DMS 273 (cell line): ENCODE measurements at regions not wholly inside any gene's neighbourhood (a gene's known extent, or its start where the extent isn't known, plus 50 kb on each side); places are given as distances from the start of the nearest gene placed in this dataset.
"Not testable (repeated sequence)": the region's sequence is repeated elsewhere in the genome, so short reads cannot be mapped to it uniquely, and the experiment has no call there.

Experiments used
- DNase-seq: peaks from one replicate; lab custom pipeline; 2025; ENCODE audit not compliant: unreplicated experiment; lab: John Stamatoyannopoulos, UW

DNA sequence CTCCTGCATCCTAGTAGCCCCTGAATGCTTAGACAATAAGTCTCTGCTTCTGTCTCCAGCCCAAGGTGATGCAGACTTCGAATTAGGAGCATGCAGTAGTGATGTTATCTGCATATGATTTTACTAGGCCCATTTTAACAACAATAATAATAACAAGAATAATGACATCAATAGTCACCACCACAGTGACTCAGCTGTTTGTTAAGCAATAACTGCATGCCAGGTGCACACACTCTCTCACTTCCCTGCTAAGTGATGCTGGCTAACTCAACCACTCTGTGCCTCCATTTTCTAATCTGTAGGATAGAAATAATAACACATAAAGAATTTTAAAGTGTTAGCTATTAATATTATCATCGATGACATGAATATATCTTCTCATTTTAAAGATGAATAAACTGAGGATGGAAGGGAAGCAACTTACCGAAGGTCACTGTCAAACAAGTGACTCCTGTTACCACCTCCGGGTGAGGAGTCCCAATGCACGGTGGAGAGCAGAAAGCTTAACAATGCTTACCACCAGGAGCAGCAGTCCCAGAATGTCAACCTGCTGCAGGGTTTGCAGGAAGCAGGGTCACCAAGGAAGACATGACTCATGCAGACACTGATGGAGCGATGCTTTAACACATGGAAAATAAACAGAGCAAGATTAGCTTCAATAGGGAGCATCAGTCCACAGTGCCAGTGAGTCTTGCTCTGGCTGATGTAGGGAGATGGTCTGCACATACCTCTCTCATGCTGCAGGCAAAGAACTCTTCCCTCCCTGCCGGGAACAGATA, 290.2 kb downstream of the SPATA17 start:
- no peak for DNase-seq

DNA sequence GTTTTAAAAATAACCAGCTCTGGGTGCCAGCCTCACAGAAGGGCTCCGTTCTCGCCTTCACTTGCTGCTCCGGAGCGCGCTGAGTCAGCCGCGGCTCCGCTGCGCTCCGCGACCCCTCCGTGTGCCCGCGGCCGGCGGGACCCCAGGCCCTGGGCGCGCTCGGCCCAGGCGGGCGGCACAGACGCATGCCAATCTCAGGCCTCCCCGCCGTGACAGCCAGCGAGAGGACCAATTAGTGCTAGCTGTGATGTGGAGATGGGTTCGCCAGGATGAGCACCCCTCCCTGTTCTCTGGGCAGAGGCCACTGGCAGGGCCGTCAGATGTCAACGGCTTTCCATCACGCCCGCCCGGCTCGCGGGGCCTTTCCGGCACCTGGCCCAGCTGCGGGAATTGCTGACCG, 293.8 kb downstream of the SPATA17 start:
- no peak for DNase-seq

DNA sequence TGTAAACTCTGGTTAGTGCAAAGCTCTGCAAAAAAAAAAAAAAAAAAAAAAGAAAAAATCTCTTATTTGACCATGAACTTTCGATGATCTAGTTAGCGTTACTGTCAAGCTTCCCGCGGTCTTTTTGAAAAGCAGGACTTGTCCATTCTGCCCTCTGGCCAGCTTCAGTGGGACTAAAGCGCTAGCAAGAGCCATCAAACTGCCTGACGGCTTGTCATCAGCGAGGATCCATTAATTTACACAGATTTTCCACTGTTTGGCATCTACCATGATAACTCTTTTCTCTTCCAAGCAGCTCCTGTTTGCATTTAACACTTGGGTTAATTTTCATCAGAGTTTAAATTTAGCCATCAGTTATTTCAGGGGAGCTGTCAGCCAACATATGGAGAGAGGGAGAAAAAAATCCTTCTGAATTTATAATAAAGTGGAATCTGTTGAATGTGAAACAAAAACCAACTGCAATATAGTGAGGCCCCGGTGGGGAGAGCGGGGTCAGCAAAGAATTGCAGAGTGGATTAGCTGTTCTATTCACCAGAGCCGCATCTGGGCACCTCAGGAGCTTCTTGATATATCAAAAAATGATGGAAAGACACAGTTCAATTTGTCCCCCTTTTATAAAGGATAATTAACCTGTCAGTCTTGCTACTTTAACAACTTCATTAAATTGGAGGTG, 298.2 kb downstream of the SPATA17 start:
- DNase-seq, result peak; percentile 75

DNA sequence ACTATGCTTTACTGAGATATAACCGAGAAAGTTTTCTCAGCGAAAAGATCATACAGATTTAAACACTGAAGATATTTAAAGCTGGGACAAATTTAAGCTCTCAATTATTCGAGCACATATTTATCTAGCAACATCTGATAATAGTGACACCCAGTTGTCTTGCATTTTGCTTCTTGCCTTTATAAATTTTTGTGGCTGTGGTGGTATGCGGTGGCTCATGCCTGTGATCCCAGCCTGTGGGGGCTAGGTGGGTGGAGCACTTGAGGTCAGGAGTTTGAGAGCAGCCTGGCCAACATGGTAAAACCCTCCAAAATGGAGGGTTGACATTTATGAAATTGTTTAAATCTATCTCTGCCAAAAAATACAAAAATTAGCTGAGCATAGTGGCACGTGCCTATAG, 312.2 kb downstream of the SPATA17 start:
- no peak for DNase-seq

DNA sequence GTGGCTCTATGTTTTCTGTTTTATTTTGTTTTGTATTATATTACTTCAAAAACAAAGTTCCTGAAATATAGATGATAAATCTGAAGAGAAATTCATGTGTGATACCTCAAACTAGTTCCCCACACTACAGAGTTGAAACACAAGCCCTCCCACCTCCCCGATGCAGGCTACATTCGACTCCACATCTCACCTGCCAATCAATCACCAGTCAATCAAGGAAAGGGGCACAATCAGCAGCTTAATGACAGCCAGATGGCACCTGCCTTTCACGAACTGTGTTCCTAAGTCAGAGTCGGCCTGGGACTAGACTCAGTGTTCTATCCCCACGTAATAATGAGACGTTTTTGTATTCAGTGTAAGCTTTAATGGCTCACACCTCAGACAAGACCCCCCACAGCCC, 313.4 kb downstream of the SPATA17 start:
- no peak for DNase-seq

DNA sequence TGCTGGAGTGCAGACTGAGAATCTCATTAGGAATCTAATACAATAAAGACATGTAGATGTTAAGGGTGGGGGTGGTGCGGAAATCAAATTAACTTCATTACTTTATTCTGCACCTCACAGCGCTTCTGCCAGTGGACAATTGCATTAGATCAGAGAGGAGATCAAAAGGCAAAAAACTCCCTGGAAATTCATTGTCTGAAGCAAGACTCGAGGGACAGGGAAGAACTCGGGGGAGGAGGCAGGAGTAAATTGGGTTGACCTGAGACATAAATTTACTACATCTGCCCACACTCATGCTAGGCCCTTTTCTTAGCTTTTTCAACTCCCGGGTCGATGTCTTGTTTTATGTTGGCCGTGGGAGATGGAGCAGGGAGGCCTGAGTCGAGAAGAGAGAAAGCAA, 315.4 kb downstream of the SPATA17 start:
- no peak for DNase-seq

DNA sequence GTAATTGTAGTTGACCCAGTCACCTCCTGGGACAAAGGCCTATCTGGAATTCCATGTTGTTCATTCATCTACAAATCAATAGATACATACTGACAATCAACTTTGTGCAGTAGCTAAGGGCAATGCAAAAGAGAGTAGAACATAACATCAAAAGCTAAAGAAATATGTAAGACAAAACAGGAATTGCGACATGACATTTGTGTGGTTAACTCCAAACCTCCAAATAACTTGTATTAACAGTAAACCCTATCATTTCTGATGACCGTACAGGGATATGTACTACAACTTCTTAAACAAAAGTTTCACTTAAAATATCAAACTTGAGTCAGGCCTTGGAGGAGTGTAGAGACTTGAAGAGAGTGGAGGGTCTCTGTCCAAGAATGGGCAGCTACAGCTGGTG, 317.6 kb downstream of the SPATA17 start:
- DNase-seq, result no peak

DNA sequence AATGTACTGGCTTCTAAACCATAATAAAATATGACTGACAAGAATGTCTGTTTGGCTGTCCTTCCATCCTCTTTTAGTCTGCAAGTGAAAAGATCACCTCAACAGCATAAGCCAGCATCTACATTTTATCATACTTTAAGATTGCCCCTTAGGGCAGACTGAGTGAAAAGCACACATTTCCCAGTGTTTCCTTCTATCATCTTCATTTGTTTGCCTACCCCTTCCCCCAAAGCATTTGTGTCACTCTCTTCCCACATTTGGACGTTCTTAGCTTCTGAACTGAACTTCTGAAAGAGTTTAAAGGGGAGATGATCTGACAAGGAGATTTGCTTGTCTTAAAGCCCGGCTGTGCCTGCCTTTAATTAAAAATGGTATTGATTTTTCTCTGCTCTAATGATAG, 322.2 kb downstream of the SPATA17 start:
- DNase-seq, result no peak

DNA sequence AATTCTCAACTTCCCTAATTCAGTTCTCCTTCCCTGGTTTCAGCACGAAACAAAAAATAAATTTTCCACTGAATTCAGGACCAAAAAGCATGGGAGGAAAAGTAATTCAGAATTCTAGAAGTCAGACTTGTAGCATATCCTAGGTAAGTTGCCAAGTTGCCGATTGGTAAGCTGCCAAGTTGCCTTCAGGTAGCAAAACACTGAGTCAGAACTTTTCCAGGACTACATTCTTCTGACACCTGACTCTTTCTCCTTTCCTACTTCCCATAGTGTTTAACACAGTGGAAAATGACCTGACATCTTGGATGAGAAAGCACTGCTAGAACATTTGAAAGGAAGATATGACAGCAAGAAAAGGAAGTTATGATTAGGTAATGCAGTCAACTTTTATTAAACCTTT, 322.8 kb downstream of the SPATA17 start:
- DNase-seq, result peak; percentile 5

DNA sequence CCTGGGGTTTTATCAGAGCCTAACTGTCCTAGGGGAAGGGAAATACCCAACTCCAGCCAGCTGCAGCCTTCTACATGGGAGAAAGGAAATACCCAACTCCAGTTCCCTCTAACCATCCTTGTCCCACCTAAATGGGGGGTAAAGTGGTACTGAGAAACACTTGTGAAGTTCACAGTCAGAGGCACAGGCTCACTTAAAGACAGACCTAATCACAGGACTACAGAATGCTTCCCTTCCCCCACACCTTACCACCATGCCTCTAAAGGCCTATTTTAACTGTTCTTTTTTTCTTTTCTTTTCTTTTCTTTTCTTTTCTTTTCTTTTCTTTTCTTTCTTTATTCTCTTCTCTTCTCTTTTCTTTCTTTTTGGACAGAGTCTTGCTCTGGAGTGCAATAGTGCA, 324.6 kb downstream of the SPATA17 start:
- no peak for DNase-seq

DNA sequence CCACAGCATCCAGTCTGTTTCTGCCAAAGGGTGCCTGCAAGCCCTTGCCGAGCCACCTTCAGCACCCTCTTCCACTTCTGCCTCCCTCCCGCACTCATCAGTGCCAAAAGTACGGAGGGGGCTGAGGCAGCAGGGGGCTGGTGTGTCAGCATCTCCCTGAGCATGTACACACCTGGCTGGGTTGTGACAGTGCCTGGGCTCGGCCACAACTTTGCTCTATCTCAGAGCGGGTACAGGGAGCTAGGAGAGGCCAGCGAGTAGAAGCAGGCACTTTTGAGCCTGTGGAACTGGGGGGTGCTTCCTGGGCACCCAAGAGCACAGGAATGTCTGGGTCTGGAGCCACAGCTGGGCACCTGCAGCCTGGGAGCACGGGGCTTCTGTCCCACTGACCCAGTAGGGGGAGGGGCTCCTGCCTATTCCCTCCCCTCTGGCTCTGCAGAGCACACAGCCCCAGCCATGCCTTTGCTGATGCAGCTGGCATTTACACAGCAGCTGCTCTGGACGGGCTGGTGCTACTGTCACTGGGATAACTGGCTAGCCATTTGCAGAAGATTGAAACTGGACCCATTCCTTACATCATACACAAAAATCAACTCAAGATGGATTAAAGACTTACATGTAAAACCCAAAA, 319.8 kb upstream of the RRP15 start:
- no peak for DNase-seq

DNA sequence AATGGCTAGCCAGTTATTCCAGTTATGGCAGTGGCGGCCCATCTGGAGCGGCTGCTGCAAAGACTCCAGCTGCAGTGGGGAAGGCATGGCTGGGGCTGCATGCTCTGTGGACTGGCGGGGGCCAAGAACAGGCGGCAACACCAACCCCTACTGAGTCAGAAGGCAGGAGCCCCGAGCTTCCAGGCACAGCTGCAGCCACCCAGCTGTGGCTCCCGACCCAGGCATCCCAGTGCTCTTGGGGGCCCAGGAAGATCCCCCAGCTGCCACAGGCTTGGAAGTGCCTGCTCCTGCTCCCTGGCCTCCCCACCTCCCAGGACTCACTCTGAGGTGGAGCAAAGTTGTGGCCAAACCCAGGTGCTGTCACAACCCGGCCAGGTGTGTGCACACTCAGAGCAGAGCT, 317.0 kb upstream of the RRP15 start:
- no peak for DNase-seq

DNA sequence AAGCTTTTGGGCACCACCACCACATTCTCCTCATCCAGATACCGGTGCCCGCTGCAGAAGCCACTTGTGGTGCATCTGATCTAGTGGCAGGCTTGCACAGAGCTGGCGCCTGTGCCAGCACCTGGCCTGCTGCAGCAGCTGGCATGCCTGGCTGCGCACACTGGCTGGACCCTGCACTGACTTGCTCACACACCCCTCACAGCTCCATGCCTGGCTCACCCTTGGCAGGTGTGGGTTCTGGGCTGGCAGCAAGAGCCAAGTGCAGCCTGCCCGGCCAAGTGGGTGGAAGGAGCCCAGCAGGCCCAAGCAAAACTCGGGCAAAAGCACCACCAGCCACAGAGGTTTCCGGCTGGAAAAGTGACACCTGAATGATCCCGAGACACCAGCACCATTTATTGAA, 315.7 kb upstream of the RRP15 start:
- DNase-seq, result no peak

DNA sequence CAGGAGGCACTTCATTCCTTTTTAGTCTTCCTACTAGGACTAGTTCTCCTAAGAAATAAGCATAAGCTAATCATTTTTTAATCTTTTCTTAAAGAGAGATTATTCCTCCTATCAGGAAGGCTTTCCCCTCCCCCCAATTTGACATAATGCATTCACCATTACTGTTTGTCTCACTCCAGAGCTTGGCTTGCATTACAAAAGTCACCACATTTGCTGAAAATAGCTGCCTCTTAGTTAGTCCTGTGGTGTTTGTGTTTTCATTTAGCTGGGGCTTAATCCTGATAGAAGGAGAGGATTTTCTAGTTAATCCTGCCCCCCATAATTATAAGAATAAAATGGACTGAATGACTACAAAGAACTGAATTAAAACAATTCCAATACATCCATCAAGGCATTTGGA, 307.1 kb upstream of the RRP15 start:
- no peak for DNase-seq

DNA sequence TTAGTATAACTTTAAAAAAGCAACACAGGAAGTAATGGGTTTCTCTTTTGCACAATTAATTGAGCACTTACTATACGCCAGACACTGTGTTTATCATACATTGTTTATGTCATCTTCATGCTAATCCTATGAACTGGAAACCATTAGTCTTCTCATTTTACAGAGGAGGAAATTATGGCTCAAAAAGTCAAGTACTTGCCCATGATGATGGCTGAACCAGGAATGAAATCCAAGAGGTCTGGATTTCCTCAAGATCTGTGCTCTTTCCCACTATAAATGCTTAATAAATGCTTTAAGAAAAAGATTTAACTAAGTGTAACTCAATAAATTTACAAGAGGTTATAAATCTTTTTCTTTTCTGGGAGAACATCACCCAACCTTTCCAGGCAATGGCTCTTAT, 303.7 kb upstream of the RRP15 start:
- DNase-seq, result no peak

DNA sequence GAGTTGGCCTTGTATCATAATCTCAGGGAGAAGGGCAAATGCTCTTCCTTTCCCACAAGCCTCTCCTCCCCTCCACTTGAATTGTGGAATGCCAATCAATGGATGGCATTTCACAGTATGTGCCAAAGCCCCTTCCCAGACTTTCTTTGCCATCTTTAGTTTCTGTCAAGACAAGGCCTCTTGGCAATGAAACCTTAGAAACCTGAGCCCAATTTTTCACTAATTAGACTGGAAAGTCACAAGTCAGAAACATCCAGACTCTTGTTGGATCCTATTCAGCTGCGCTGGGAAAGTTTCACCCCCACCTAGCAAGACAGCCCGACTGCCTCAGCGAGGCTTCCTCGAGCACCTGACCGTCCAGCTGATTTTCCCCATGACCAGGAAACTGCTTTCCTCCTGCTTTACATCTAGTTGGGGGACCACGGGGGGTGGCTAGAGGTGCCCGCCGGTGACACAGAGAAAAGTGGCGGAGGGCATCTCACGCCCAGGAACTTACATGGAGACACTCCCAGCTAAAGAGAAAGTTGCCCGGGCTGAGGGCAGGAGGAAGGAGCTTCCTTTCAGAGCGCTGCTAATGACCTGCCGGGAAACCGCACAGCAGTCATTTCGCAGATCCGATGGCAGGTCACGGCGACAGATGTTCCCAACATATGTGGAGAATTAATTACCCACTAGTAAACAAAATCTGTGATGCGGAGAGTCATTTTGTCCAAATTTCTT, 302.6 kb upstream of the RRP15 start:
- DNase-seq, result peak; percentile 93

DNA sequence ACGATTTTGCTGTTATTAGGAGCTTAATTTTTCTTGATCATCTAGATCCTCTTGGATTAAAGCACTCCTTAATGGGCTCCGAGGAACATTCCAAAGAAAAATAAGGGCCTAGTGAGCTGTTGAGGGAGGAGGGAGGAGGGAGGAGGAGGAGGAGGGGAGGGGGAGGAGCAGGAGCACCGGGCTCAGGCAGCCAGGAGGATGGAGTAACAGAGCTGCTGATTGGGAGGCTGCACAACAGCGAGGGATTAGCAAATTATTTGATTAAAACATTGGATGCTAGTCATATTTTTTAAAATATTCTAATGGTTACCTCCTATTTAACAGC, 302.1 kb upstream of the RRP15 start:
- DNase-seq, result no peak

DNA sequence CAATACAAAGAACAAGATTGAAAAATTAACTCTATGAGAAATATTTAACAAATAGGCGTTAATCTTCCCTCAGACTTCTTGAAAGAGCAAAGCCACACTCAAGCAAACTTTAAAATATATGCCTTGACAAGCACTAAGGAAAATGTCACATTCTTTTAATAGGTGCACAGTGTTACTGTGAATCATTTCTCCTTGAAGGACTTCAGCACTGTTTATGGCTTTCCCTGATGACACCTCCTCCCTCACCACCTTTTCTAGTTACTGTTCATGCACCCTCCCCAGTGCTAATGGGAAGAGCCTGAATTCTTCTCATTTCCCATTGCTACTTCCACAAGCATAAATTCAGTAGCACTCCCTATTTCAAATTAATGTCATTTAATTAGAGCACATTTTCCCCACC, 299.5 kb upstream of the RRP15 start:
- DNase-seq, result no peak

DNA sequence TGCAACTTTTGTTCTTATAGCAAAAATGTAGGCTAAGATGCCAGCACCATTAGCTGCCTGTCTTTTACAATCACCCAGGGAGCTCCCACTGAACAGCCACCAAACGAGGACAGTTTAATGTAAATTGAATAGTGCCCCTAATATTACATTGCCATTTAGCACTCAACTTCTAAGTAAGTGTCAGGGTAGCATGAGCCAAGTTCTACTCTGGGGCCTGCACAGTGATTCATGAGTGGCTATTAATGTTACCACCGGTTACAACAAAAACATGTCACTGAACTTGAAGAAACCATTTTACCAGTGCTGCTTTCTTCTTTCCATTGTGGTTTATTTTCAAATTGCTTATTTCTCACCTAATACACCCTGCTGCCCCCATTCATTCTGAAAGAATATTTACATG, 295.6 kb upstream of the RRP15 start:
- DNase-seq, result no peak

DNA sequence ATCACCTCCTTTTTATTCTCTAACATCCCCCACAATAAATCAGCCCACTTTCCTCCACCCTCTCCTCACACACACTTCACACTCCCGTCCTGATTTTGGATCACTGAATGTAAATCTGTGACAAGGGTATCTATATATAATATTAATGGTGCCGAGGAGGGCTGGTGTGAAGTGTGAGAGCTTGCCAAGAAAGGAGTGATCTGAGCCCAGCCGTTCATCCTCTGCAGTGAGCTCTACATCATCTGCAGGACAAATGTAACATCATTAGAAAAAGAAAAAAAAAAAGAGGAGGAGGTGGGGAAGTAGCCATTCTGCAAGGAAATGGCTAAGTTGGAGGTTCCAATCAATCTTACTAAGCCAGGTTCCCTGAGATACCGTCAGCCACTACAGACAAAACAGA, 291.7 kb upstream of the RRP15 start:
- DNase-seq, result no peak

DNA sequence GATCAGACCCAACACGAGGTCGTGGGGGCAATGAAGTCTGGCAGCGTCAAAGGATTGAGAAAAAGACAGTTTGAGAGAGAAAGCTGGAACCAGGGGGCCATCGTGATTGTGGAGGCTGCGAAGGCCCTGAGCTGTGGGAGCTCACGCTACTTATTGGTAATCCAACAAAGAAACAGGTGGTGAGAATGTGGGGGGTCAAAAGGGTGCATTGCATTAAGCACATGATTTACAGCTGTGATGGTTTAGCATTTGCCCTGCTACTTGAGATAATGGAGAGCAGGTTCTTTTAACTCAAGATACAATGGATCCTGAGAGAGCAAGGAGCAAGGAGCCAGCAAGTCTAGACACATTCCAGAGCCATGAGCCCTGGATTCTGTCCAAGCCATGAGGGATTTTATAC, 276.8 kb upstream of the RRP15 start:
- peak; percentile 13 for DNase-seq

DNA sequence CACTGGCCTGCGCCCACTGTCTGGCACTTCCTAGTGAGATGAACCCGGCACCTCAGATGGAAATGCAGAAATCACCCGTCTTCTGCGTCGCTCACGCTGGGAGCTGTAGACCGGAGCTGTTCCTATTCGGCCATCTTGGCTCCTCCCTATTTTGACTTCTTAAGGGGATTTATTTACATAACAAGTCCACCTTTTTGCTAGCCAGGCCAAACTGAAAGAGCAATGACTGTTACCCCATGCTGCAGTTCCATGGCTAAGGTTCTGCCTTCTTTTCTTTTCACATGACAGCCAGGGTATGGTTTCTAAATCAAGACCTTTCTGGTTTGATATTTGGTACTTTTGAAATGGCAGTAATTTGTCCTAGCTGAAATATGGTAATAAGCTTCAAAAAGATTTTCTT, 270.0 kb upstream of the RRP15 start:
- DNase-seq, result not testable (repeated sequence)
